H1 (cell line): ENCODE measurements at regions not wholly inside any gene's neighbourhood (a gene's known extent, or its start where the extent isn't known, plus 50 kb on each side); places are given as distances from the start of the nearest gene placed in this dataset.

Source experiments
- CTCF ChIA-PET: fragments of 300-600 bp; sonication (Branson Sonifier 250); formaldehyde crosslinking; loops from one replicate; lab custom pipeline; 2021; ENCODE audit not compliant: partially characterized antibody; lab: Charles Lee
- POLR2A ChIA-PET: fragments of 300-600 bp; sonication (Branson Sonifier 250); formaldehyde crosslinking; loops from one replicate; lab custom pipeline; 2021; ENCODE audit warnings: inconsistent platforms; ENCODE audit not compliant: partially characterized antibody; lab: Charles Lee
- DNase-seq, 2 experiments: peaks; one replicate each; pipeline versions ENCODE4 v3.0.0 to v3.0.0-alpha.2; 2010 to 2022; ENCODE audit warnings: low spot score in 2 of 2, low read depth in 1 of 2, mixed read lengths in 1 of 2
- FAIRE-seq: peaks from 2 replicates; lab custom pipeline; 2011; peaks lifted over from hg19 to GRCh38; lab: Jason Lieb, UNC
- H2AFZ ChIP-seq: 2 replicates; pipeline ENCODE4 v1.8.1; 2012; ENCODE audit warnings: low read length, inconsistent platforms
- H2AK5ac ChIP-seq: 2 replicates; pipeline ENCODE4 v1.6.1; 2013; ENCODE audit warnings: low read depth, low read length
- H2BK120ac ChIP-seq: replicated peaks from 2 replicates; pipeline ENCODE3; 2013; ENCODE audit warnings: low read depth, low read length, inconsistent platforms
- H2BK12ac ChIP-seq: 2 replicates; pipeline ENCODE4 v1.6.1; 2013; ENCODE audit warnings: low read depth, low read length
- H2BK15ac ChIP-seq: 2 replicates; pipeline ENCODE4 v1.6.1; 2013; ENCODE audit warnings: low read length
- H2BK20ac ChIP-seq: 2 replicates; pipeline ENCODE4 v1.6.1; 2013; ENCODE audit warnings: low read length
- H2BK5ac ChIP-seq: 2 replicates; pipeline ENCODE4 v1.6.1; 2013; ENCODE audit warnings: low read depth, low read length
- H3K14ac ChIP-seq: 2 replicates; pipeline ENCODE4 v1.6.1; 2013; ENCODE audit warnings: inconsistent platforms; ENCODE audit not compliant: insufficient read length
- H3K18ac ChIP-seq: 2 replicates; pipeline ENCODE4 v1.6.1; 2013; ENCODE audit warnings: low read length; ENCODE audit errors: extremely low read depth
- H3K23ac ChIP-seq: 2 replicates; pipeline ENCODE4 v1.6.1; 2013; ENCODE audit warnings: inconsistent platforms; ENCODE audit not compliant: insufficient read length
- H3K23me2 ChIP-seq: 2 replicates; pipeline ENCODE4 v1.6.1; 2013; ENCODE audit warnings: low read depth, low read length
- H3K27ac ChIP-seq: 2 replicates; pipeline ENCODE4 v1.6.1; 2011; ENCODE audit warnings: low read depth, low read length, inconsistent platforms
- H3K27me3 ChIP-seq, 4 experiments: replicated peaks in 1 of 4; 1 replicate in 1 of 4; 2 replicates in 3 of 4; pipeline versions ENCODE4 v1.6.1 to v1.8.1; 2011 to 2013; ENCODE audit warnings: low read length in 3 of 4, mild to moderate bottlenecking in 3 of 4, inconsistent platforms in 2 of 4, mixed read lengths in 2 of 4, moderate library complexity in 1 of 4; ENCODE audit not compliant: control insufficient read depth in 3 of 4, insufficient read depth in 3 of 4; ENCODE audit errors: extremely low read depth in 1 of 4
- H3K36me3 ChIP-seq, 4 experiments: 2 replicates each; pipeline versions ENCODE4 v1.6.1 to v1.8.1; 2011 to 2013; ENCODE audit warnings: mild to moderate bottlenecking in 4 of 4, low read length in 3 of 4, moderate library complexity in 2 of 4, control low read depth in 1 of 4, inconsistent platforms in 1 of 4; ENCODE audit not compliant: insufficient read depth in 4 of 4, control insufficient read depth in 2 of 4
- H3K4ac ChIP-seq: replicated peaks from 2 replicates; pipeline ENCODE3; 2013; ENCODE audit warnings: low read length, low read depth, mixed read lengths, inconsistent platforms; ENCODE audit not compliant: insufficient read length
- H3K4me1 ChIP-seq, 4 experiments: replicated peaks in 1 of 4; 1 replicate in 1 of 4; 2 replicates in 3 of 4; pipeline versions ENCODE4 v1.6.1 to v1.8.1; 2011 to 2013; ENCODE audit warnings: low read length in 3 of 4, inconsistent platforms in 2 of 4, mixed read lengths in 1 of 4; ENCODE audit not compliant: insufficient read depth in 4 of 4, control insufficient read depth in 3 of 4
- H3K4me2 ChIP-seq, 2 experiments: 2 replicates each; pipeline versions ENCODE4 v1.6.1 to v1.8.1; 2011 to 2013; ENCODE audit warnings: low read depth in 2 of 2, low read length in 2 of 2, control low read depth in 1 of 2, inconsistent platforms in 1 of 2, mild to moderate bottlenecking in 1 of 2; ENCODE audit not compliant: insufficient read depth in 1 of 2
- H3K4me3 ChIP-seq, 4 experiments: fragments of 200-600, 300-600 bp in 1 of 4; sonication (generic), shearing (Covaris generic), sonication (Bioruptor Twin) in 1 of 4; 2 replicates each; pipeline versions ENCODE4 v1.5.1 to v1.8.1; 2011 to 2016; ENCODE audit warnings: low read length in 4 of 4, low read depth in 3 of 4, control low read depth in 2 of 4, inconsistent platforms in 2 of 4, mild to moderate bottlenecking in 2 of 4, mixed read lengths in 1 of 4, moderate library complexity in 1 of 4; ENCODE audit not compliant: insufficient read depth in 2 of 4; ENCODE audit errors: extremely low read depth in 1 of 4
- H3K56ac ChIP-seq: replicated peaks from 2 replicates; pipeline ENCODE3; 2013; ENCODE audit warnings: low read depth, mild to moderate bottlenecking, mixed read lengths, low read length, inconsistent platforms; ENCODE audit not compliant: insufficient read length
- H3K79me1 ChIP-seq: 2 replicates; pipeline ENCODE4 v1.6.1; 2013; ENCODE audit warnings: low read depth, low read length, control low read depth
- H3K79me2 ChIP-seq, 2 experiments: 2 replicates each; pipeline versions ENCODE4 v1.6.1 to v1.8.1; 2012 to 2013; ENCODE audit warnings: low read length in 2 of 2, mild to moderate bottlenecking in 2 of 2, inconsistent platforms in 1 of 2; ENCODE audit not compliant: insufficient read depth in 2 of 2, control insufficient read depth in 1 of 2
- H3K9ac ChIP-seq, 4 experiments: replicated peaks in 1 of 4; 1 replicate in 1 of 4; 2 replicates in 3 of 4; pipeline versions ENCODE4 v1.6.1 to v1.8.1; 2011 to 2013; ENCODE audit warnings: low read depth in 3 of 4, low read length in 3 of 4, control low read depth in 2 of 4, mild to moderate bottlenecking in 2 of 4, moderate library complexity in 2 of 4, inconsistent platforms in 1 of 4; ENCODE audit errors: extremely low read depth in 1 of 4
- H3K9me3 ChIP-seq, 2 experiments: 2 replicates each; pipeline versions ENCODE4 v1.6.1 to v1.8.1; 2012 to 2013; ENCODE audit warnings: mild to moderate bottlenecking in 2 of 2, moderate library complexity in 2 of 2, control low read depth in 1 of 2, inconsistent platforms in 1 of 2, low read depth in 1 of 2, low read length in 1 of 2, mixed read lengths in 1 of 2; ENCODE audit not compliant: insufficient read depth in 2 of 2
- H4K20me1 ChIP-seq, 2 experiments: replicated peaks in 1 of 2; 2 replicates each; pipeline versions ENCODE3 to v1.8.1; 2011 to 2013; ENCODE audit warnings: inconsistent platforms in 2 of 2, low read length in 2 of 2, mild to moderate bottlenecking in 1 of 2; ENCODE audit not compliant: insufficient read depth in 2 of 2, control insufficient read depth in 1 of 2
- H4K5ac ChIP-seq: 2 replicates; pipeline ENCODE4 v1.6.1; 2013; ENCODE audit warnings: low read length, low read depth, mixed read lengths, inconsistent platforms; ENCODE audit not compliant: insufficient read length
- H4K8ac ChIP-seq: 2 replicates; pipeline ENCODE4 v1.8.0; 2013; ENCODE audit warnings: mild to moderate bottlenecking, moderate library complexity, low read length, inconsistent platforms; ENCODE audit not compliant: insufficient read depth; ENCODE audit errors: extremely low read depth
- H4K91ac ChIP-seq: replicated peaks from 2 replicates; pipeline ENCODE3; 2013; ENCODE audit warnings: low read length, mixed read lengths, inconsistent platforms; ENCODE audit not compliant: insufficient read length
- CBX5 ChIP-seq: fragments of 300-800, 300-1000 bp; sonication (generic); IDR thresholded peaks from 2 replicates; pipeline ENCODE4 v1.7.1; 2016; ENCODE audit warnings: antibody characterized with exemption, low read length, low read depth
- CBX8 ChIP-seq: fragments of 300-800, 300-1000 bp; sonication (generic); IDR thresholded peaks from 2 replicates; pipeline ENCODE4 v1.7.1; 2016; ENCODE audit warnings: low read depth, low read length, borderline replicate concordance
- HDAC2 ChIP-seq, 2 experiments: fragments of 300-600 bp in 1 of 2; sonication (generic) in 1 of 2; IDR thresholded peaks; 2 replicates each; pipeline ENCODE4 v1.6.1; 2011 to 2012; ENCODE audit warnings: low read depth in 2 of 2, low read length in 2 of 2, mild to moderate bottlenecking in 2 of 2, moderate library complexity in 2 of 2, borderline replicate concordance in 1 of 2, inconsistent platforms in 1 of 2
- NRF1 ChIP-seq: IDR thresholded peaks from 2 replicates; pipeline ENCODE4 v1.6.1; 2011; ENCODE audit warnings: mild to moderate bottlenecking, low read depth, low read length, improper control_type of control experiment
- POU5F1 ChIP-seq: IDR thresholded peaks from 2 replicates; pipeline ENCODE4 v1.6.1; 2011; ENCODE audit warnings: low read depth, mild to moderate bottlenecking, low read length, moderate library complexity
- RFX5 ChIP-seq: IDR thresholded peaks from 2 replicates; pipeline ENCODE4 v1.6.1; 2011; ENCODE audit warnings: low read depth, low read length, improper control_type of control experiment, borderline replicate concordance
- TAF1 ChIP-seq: IDR thresholded peaks from 2 replicates; pipeline ENCODE4 v1.6.1; 2011; ENCODE audit warnings: mild to moderate bottlenecking, low read depth, low read length
- ZNF274 ChIP-seq: IDR thresholded peaks from 2 replicates; pipeline ENCODE4 v1.7.0; 2012; ENCODE audit warnings: low read length, borderline replicate concordance; ENCODE audit errors: extremely low read depth
- WGBS, 2 experiments: shearing (Covaris generic) in 1 of 2; methylation state at CpG; one replicate each; pipeline versions ENCODE4 v1.1.6 to v1.1.7; 2013 to 2015; ENCODE audit warnings: low lambda C conversion rate in 2 of 2, mixed read lengths in 2 of 2, inconsistent platforms in 1 of 2, low coverage in 1 of 2, missing lambda C conversion rate in 1 of 2; ENCODE audit not compliant: insufficient replicate concordance in 2 of 2, insufficient coverage in 1 of 2, insufficient read length in 1 of 2; ENCODE audit errors: extremely low coverage in 1 of 2, missing lambda C conversion rate in 1 of 2; 5-methylcytosine and 5-hydroxymethylcytosine counted together
- TF ChIP-seq, protein P1 (sequence below): IDR thresholded peaks from 2 replicates; pipeline ENCODE4 v1.6.1; 2012; ENCODE audit warnings: inconsistent platforms

DNA sequence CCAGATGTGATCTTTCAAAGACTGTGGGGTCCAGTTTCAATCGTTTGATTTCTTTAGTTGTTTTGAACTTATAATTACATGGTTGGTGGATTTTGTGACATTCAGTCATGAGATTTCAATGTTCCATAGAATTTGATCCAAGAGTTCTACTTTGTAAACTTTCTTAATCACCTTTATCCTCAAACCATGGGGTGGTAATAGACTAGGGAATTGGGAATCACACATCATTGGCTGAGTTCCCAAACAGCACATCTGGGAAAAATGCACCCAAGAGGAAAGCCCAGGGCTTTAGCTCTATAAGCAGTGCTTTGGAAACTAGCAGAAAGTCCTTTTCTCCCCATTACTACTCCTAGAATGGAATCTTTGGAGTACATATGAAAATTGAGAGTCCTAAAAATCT, 177.6 kb downstream of the NNT start:
- no peak for DNase-seq
- POLR2A ChIA-PET = no interaction called here
- Histone ChIP-seq H3K4me2 (no peak overlapping the region), H2AK5ac (no peak overlapping the region), H3K4me3 (no peak overlapping the region), H3K23ac (no peak overlapping the region), H3K14ac (no peak overlapping the region), H2BK5ac (no peak overlapping the region), H3K9me3 (peaks cover 0 to 2% of the 10 kb centered on the region in 2 experiments; a peak in 1 of 4 replicates), H3K4ac (no peak overlapping the region), H4K20me1 (no peaks in the 10 kb centered on the region), H3K27me3 (no peaks in the 10 kb centered on the region), H2BK20ac (no peak overlapping the region), H3K79me1 (no peaks in the 10 kb centered on the region), H3K79me2 (no peaks in the 10 kb centered on the region), H2BK15ac (no peak overlapping the region), H3K36me3 (no peaks in the 10 kb centered on the region), H2BK12ac (no peak overlapping the region), H3K4me1 (no peaks in the 10 kb centered on the region), H3K9ac (no peak overlapping the region), H3K27ac (no peak overlapping the region), H3K23me2 (no peaks in the 10 kb centered on the region), H2BK120ac (no peak overlapping the region), H4K8ac (no peak overlapping the region), H4K91ac (no peak overlapping the region), H4K5ac (no peak overlapping the region), H3K56ac (no peak overlapping the region), H3K18ac (no peak overlapping the region), H2AFZ (0 out of 2 replicates have a peak overlapping the region, but pooled peaks have one; percentile 9)
- CTCF ChIA-PET = interaction anchor here (0.6 to 1.1 kb wide), 3 partner anchors 49 to 218 kb away, joined by 3 to 4 read pairs (median 3); no protein-coding TSS in a partner anchor
- no peak for TF ChIP-seq NRF1
- TF ChIP-seq POU5F1 = no peak
- no peak for TF ChIP-seq TAF1
- TF ChIP-seq, protein P1, sequence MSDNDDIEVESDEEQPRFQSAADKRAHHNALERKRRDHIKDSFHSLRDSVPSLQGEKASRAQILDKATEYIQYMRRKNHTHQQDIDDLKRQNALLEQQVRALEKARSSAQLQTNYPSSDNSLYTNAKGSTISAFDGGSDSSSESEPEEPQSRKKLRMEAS = no peak
- no peak for TF ChIP-seq CBX5
- TF ChIP-seq CBX8 = no peak
- TF ChIP-seq RFX5 = no peak
- no peak for TF ChIP-seq HDAC2 (IDR thresholded peaks at IDR 0.05; ENCODE audit: borderline replicate concordance in 1 of 2, low read depth in 2 of 2, low read length in 2 of 2)
- TF ChIP-seq ZNF274 = no peak
- no peak for FAIRE-seq
- WGBS, 2 experiments = 82% methylated on average over 1 of the region's 1 CpG; no CpG with 5 or more reads in 1 of the 2 experiments
